Suppressor macrophage treated with lipopolysaccharide for 1 hour (primary cell): ENCODE measurements at regions not wholly inside any gene's neighbourhood (a gene's known extent, or its start where the extent isn't known, plus 50 kb on each side); places are given as distances from the start of the nearest gene placed in this dataset.
"Not testable (repeated sequence)": the region's sequence is repeated elsewhere in the genome, so short reads cannot be mapped to it uniquely, and the experiment has no call there.

Experiments used
- DNase-seq, 3 donors: peaks; one replicate each; pipeline ENCODE4 v3.0.0-alpha.2; 2020 to 2022

GRCh38 chr1:24268555-24268954, 50.6 kb upstream of the GRHL3 start:
- DNase-seq, result not testable (repeated sequence)

- no peak for DNase-seq
Measured at GRCh38 chr1:24266998-24267397, 52.2 kb upstream of the GRHL3 start.

GRCh38 chr1:24266398-24266941, 52.7 kb upstream of the GRHL3 start:
- no peak for DNase-seq

- DNase-seq, result no peak
Measured at GRCh38 chr1:24263746-24264145, 55.4 kb upstream of the GRHL3 start.

GRCh38 chr1:24263211-24263610, 55.9 kb upstream of the GRHL3 start:
- DNase-seq, result no peak

- DNase-seq, result no peak
Measured at GRCh38 chr1:24261977-24262376, 57.2 kb upstream of the GRHL3 start.

- DNase-seq, result no peak
Measured at GRCh38 chr1:24258735-24259424, 60.3 kb upstream of the GRHL3 start.

- DNase-seq, result no peak
Measured at GRCh38 chr1:24257373-24257772, 61.8 kb upstream of the GRHL3 start.

- no peak for DNase-seq
Measured at GRCh38 chr1:24256687-24257086, 62.5 kb upstream of the GRHL3 start.

- DNase-seq, result no peak
Measured at GRCh38 chr1:24255226-24255625, 63.9 kb upstream of the GRHL3 start.

GRCh38 chr1:24254783-24255182, 64.4 kb upstream of the GRHL3 start:
- DNase-seq, result no peak

GRCh38 chr1:24253571-24253970, 65.6 kb upstream of the GRHL3 start:
- no peak for DNase-seq

- DNase-seq, result no peak
Measured at GRCh38 chr1:24252185-24252780, 65.2 kb upstream of the IFNLR1 start.

GRCh38 chr1:24251501-24251900, 64.4 kb upstream of the IFNLR1 start:
- no peak for DNase-seq

GRCh38 chr1:24250791-24251190, 63.7 kb upstream of the IFNLR1 start:
- no peak for DNase-seq

GRCh38 chr1:24250224-24250623, 63.1 kb upstream of the IFNLR1 start:
- no peak for DNase-seq

- peak; percentile 50 to 63 (median 60) for DNase-seq
Measured at GRCh38 chr1:24248859-24249258, 61.8 kb upstream of the IFNLR1 start.

GRCh38 chr1:24247337-24247736, 60.2 kb upstream of the IFNLR1 start:
- DNase-seq, result peak in 1 of 3 donors; percentile 3

GRCh38 chr1:24244519-24245268, 57.6 kb upstream of the IFNLR1 start:
- DNase-seq, result no peak

- DNase-seq, result no peak
Measured at GRCh38 chr1:24237750-24238395, 50.8 kb upstream of the IFNLR1 start.

- DNase-seq, result no peak
Measured at GRCh38 chr1:24236789-24237371, 49.8 kb upstream of the IFNLR1 start.
